SH-SY5Y (cell line): ENCODE measurements at regions not wholly inside any gene's neighbourhood (a gene's known extent, or its start where the extent isn't known, plus 50 kb on each side); places are given as distances from the start of the nearest gene placed in this dataset.

ENCODE experiments used
- GATA2 ChIP-seq: IDR thresholded peaks from 2 replicates; pipeline ENCODE4 v1.6.1; 2011; ENCODE audit warnings: mild to moderate bottlenecking, low read depth, low read length
- GATA3 ChIP-seq: IDR thresholded peaks from 2 replicates; pipeline ENCODE4 v1.6.1; 2011; ENCODE audit warnings: low read depth, mild to moderate bottlenecking, low read length, moderate library complexity

DNA sequence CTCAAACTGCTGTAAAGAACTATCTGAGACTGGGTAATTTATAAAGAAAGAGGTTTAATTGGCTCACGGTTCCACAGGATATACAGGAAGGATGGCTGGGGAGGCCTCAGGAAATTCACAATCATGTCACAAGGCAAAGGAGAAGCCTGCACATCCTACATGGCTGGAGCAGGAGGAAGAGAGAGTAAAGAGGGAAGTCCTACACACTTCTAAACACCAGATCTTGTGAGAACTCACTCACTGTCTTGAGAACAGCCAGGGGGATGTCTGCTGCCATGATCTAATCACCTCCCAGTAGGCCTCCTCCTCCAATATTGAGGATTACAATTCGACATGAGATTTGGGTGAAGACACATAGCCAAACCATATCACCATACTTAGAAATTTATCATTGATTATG is 1307.0 kb upstream of the GJE1 start:
- TF ChIP-seq GATA3, result no peak
- no peak for TF ChIP-seq GATA2
